A549 (cell line): ENCODE measurements at regions not wholly inside any gene's neighbourhood (a gene's known extent, or its start where the extent isn't known, plus 50 kb on each side); places are given as distances from the start of the nearest gene placed in this dataset.

ENCODE experiments used
- ATAC-seq, 2 experiments: fragments of 200-7000 bp in 1 of 2; fragments of >200 bp in 1 of 2; cut with Nextera tagmentation in 1 of 2; cut with Tn5 transposase in 1 of 2; 3 replicates each; pipeline versions ENCODE4 v1.8.0 to v1.9.1; 2018 to 2020; ENCODE audit warnings: mild to moderate bottlenecking in 1 of 2, moderate library complexity in 1 of 2
- CTCF ChIA-PET: fragments of 300-600 bp; sonication (Branson Sonifier 250); formaldehyde crosslinking; extraction: SDS; loops from one replicate; lab custom pipeline; 2021; ENCODE audit warnings: antibody characterized with exemption, inconsistent platforms; lab: Yijun Ruan, JAX
- POLR2A ChIA-PET: fragments of 350-600 bp; formaldehyde crosslinking; extraction: SDS; loops from one replicate; lab custom pipeline; 2021; ENCODE audit warnings: antibody characterized with exemption, inconsistent platforms; lab: Yijun Ruan, JAX
- DNase-seq, 2 experiments: peaks; one replicate each; pipeline versions ENCODE4 v3.0.0 to v3.0.0-alpha.2; 2011 to 2016; ENCODE audit warnings: low read depth in 1 of 2, low spot score in 1 of 2
- FAIRE-seq: peaks from 2 replicates; lab custom pipeline; 2011; peaks lifted over from hg19 to GRCh38; lab: Jason Lieb, UNC
- H3K27ac ChIP-seq, 2 experiments: fragments of >200 bp; sonication (Bioruptor Twin); formaldehyde crosslinking; 3 replicates each; pipeline ENCODE4 v1.5.1; 2016 to 2017
- H3K4me1 ChIP-seq: fragments of >200 bp; sonication (Bioruptor Twin); formaldehyde crosslinking; 3 replicates; pipeline ENCODE4 v1.6.1; 2016
- H3K4me2 ChIP-seq: fragments of >200 bp; sonication (Bioruptor Twin); formaldehyde crosslinking; 3 replicates; pipeline ENCODE4 v1.6.1; 2016
- H3K4me3 ChIP-seq: fragments of >200 bp; sonication (Bioruptor Twin); formaldehyde crosslinking; 3 replicates; pipeline ENCODE4 v1.5.1; 2016
- H3K9me3 ChIP-seq: fragments of >200 bp; sonication (Bioruptor Twin); formaldehyde crosslinking; 3 replicates; pipeline ENCODE4 v1.6.1; 2016
- CEBPB ChIP-seq, 2 experiments: fragments of >200 bp in 1 of 2; sonication (Bioruptor Twin) in 1 of 2; formaldehyde crosslinking in 1 of 2; IDR thresholded peaks; 2 replicates each; pipeline ENCODE4 v1.6.1; 2012 to 2016
- CHD2 ChIP-seq: fragments of 150-350 bp; IDR thresholded peaks from 2 replicates; pipeline ENCODE4 v1.6.1; 2014; ENCODE audit warnings: low read length; ENCODE audit not compliant: partially characterized antibody
- EHF ChIP-seq: fragments of 250-450 bp; sonication (Bioruptor Pico); IDR thresholded peaks from 2 replicates; pipeline ENCODE4 v1.5.0; 2020; ENCODE audit warnings: mild to moderate bottlenecking
- FOSB ChIP-seq: fragments of 250-450 bp; sonication (Bioruptor Pico); IDR thresholded peaks from 2 replicates; pipeline ENCODE4 v1.5.0; 2020; ENCODE audit warnings: mild to moderate bottlenecking, moderate library complexity
- GATA3 ChIP-seq: IDR thresholded peaks from 2 replicates; pipeline ENCODE4 v1.6.1; 2012; ENCODE audit warnings: borderline replicate concordance
- HEYL ChIP-seq: fragments of 250-450 bp; sonication (Bioruptor Pico); IDR thresholded peaks from 2 replicates; pipeline ENCODE4 v1.8.0; 2021; ENCODE audit warnings: mild to moderate bottlenecking, moderate library complexity
- HOXA7 ChIP-seq: fragments of 250-450 bp; sonication (Bioruptor Pico); IDR thresholded peaks from 2 replicates; pipeline ENCODE4 v1.5.0; 2020; ENCODE audit warnings: mild to moderate bottlenecking, moderate library complexity
- HOXB13 ChIP-seq: fragments of 250-450 bp; sonication (Bioruptor Pico); IDR thresholded peaks from 2 replicates; pipeline ENCODE4 v1.5.0; 2020; ENCODE audit warnings: low read depth, mild to moderate bottlenecking, moderate library complexity
- JUNB ChIP-seq: fragments of >200 bp; sonication (Bioruptor Twin); formaldehyde crosslinking; IDR thresholded peaks from 2 replicates; pipeline ENCODE4 v1.6.1; 2016
- KDM5A ChIP-seq: fragments of 200-600 bp; sonication (generic); IDR thresholded peaks from 2 replicates; pipeline ENCODE4 v1.6.1; 2016; ENCODE audit warnings: antibody characterized with exemption, mild to moderate bottlenecking
- MAFK ChIP-seq: fragments of 450-650 bp; IDR thresholded peaks from 2 replicates; pipeline ENCODE4 v1.6.1; 2014; ENCODE audit not compliant: partially characterized antibody
- NFE2L2 ChIP-seq: fragments of 150-350 bp; conservative IDR thresholded peaks from 2 replicates; pipeline ENCODE4 v1.6.1; 2014; ENCODE audit warnings: low read length
- NPAS2 ChIP-seq: fragments of 250-450 bp; sonication (Bioruptor Pico); IDR thresholded peaks from 2 replicates; pipeline ENCODE4 v1.8.0; 2022; ENCODE audit warnings: mild to moderate bottlenecking, moderate library complexity, borderline replicate concordance
- POLR2A ChIP-seq: IDR thresholded peaks from 2 replicates; pipeline ENCODE4 v1.6.1; 2012; ENCODE audit warnings: mild to moderate bottlenecking, low read length
- RAD21 ChIP-seq, 2 experiments: fragments of >200 bp in 1 of 2; sonication (Bioruptor Twin) in 1 of 2; formaldehyde crosslinking in 1 of 2; IDR thresholded peaks in 1 of 2; conservative IDR thresholded peaks in 1 of 2; 2 replicates in 1 of 2; 3 replicates in 1 of 2; pipeline ENCODE4 v1.6.1; 2012 to 2018; ENCODE audit warnings: inconsistent platforms in 1 of 2
- RNF2 ChIP-seq: fragments of 200-600 bp; sonication (generic); IDR thresholded peaks from 2 replicates; pipeline ENCODE4 v1.6.1; 2016; ENCODE audit warnings: low read depth, mild to moderate bottlenecking, antibody characterized with exemption, moderate library complexity, borderline replicate concordance
- ZC3H11A ChIP-seq: fragments of 450-650 bp; IDR thresholded peaks from 2 replicates; pipeline ENCODE4 v1.6.1; 2014; ENCODE audit warnings: antibody characterized with exemption, mild to moderate bottlenecking
- ZSCAN20 ChIP-seq: fragments of 250-450 bp; sonication (Bioruptor Pico); IDR thresholded peaks from 2 replicates; pipeline ENCODE4 v1.8.0; 2022; ENCODE audit warnings: mild to moderate bottlenecking, moderate library complexity
- WGBS: methylation state at CpG from one replicate; pipeline ENCODE4 v1.1.6; 2017; ENCODE audit errors: missing lambda C conversion rate; 5-methylcytosine and 5-hydroxymethylcytosine counted together
- TF ChIP-seq, protein P1 (sequence below): fragments of 250-450 bp; sonication (Bioruptor Pico); IDR thresholded peaks from 2 replicates; pipeline ENCODE4 v1.5.0; 2020; ENCODE audit warnings: low read depth, mild to moderate bottlenecking, moderate library complexity
- TF ChIP-seq, protein P2 (sequence below): fragments of >200 bp; sonication (Bioruptor Twin); formaldehyde crosslinking; IDR thresholded peaks from 3 replicates; pipeline ENCODE4 v1.6.1; 2016
- TF ChIP-seq, protein P3 (sequence below): IDR thresholded peaks from 2 replicates; pipeline ENCODE4 v1.6.1; 2012
- TF ChIP-seq, protein P4 (sequence below): fragments of >200 bp; sonication (Bioruptor Twin); formaldehyde crosslinking; IDR thresholded peaks from 3 replicates; pipeline ENCODE4 v1.5.1; 2016
- TF ChIP-seq, protein P5 (sequence below): fragments of 200-600 bp; sonication (generic); IDR thresholded peaks from 2 replicates; pipeline ENCODE4 v1.6.1; 2016; ENCODE audit warnings: antibody characterized with exemption, mild to moderate bottlenecking, moderate library complexity

DNA sequence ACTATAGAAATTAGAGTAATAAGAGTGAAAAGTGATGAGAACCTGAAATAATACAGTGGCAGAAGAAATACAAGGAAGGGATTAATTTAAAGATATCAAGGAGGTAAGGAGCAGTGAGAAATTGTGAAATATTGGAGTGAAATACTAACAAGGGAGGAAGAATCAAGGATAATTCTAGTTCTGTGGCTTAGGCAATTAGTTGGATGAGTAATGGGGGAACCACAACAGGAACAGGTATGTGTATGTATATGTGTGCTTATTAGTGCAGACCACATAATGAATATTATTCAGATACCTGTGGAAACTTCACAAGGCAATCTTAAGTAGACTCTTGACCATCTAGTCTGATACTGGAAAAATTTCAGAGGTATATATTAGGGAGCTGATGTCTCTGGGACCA, 143.3 kb downstream of the TINAG start (continued):
- TF ChIP-seq, protein P1, sequence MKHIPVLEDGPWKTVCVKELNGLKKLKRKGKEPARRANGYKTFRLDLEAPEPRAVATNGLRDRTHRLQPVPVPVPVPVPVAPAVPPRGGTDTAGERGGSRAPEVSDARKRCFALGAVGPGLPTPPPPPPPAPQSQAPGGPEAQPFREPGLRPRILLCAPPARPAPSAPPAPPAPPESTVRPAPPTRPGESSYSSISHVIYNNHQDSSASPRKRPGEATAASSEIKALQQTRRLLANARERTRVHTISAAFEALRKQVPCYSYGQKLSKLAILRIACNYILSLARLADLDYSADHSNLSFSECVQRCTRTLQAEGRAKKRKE (CRISPR knock-in tag), result no peak
- no peak for TF ChIP-seq JUNB

DNA sequence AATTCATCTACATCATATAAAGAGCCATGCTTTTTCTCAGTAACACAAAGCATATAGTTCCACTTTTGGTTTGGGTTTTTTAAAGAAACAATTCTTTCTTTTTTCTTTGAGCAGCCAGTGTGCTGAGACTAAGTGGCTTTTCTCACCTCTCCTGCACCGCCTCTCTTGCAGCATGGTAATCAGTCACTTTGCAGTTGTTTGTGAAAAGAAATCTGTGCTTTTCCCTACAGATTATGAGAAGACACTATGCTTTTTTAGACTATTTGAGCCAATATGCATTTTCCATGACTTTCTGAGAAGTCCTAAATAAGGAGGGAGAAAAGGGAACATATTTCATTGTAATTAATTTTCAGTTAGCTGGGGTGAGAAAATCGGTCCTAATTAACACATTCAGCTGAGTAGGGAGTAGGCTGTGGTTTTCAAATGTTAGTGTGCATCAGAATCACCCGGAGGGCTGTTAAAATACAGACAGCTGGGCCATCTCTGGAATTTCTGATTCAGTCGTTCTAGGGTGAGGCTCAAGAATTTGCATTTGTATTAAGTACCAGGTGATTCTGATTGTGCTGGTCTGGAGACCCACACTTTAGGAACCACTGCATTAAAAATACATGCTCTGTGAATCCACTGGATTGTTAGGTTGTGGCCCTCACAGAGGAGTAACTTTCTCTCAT, 155.2 kb downstream of the TINAG start:
- no peak overlapping the region for H3K4me3 ChIP-seq
- no peaks in the 10 kb centered on the region for H3K4me1 ChIP-seq
- DNase-seq (no peak), FAIRE-seq (no peak), ATAC-seq (no peak)
- POLR2A ChIA-PET, result no interaction called here
- no peaks in the 10 kb centered on the region for H3K9me3 ChIP-seq
- H3K4me2 ChIP-seq, result no peak overlapping the region
- 28% methylated on average over 4 of the region's 4 CpGs for WGBS
- H3K27ac ChIP-seq, result no peak overlapping the region
- TF ChIP-seq CHD2 (no peak), HOXA7 (CRISPR knock-in tag) (no peak), RAD21 (conservative IDR thresholded peaks at IDR 0.05 in 1 of 2, IDR thresholded peaks at IDR 0.05 in 1 of 2) (no peak), RNF2 (no peak), NPAS2 (no peak), EHF (CRISPR knock-in tag) (no peak), CEBPB (IDR thresholded peaks at IDR 0.05) (no peak), HOXB13 (no peak), POLR2A (no peak), NFE2L2 (no peak)
- TF ChIP-seq, protein P2, sequence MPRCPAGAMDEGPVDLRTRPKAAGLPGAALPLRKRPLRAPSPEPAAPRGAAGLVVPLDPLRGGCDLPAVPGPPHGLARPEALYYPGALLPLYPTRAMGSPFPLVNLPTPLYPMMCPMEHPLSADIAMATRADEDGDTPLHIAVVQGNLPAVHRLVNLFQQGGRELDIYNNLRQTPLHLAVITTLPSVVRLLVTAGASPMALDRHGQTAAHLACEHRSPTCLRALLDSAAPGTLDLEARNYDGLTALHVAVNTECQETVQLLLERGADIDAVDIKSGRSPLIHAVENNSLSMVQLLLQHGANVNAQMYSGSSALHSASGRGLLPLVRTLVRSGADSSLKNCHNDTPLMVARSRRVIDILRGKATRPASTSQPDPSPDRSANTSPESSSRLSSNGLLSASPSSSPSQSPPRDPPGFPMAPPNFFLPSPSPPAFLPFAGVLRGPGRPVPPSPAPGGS, result no peak
- TF ChIP-seq, protein P1 (CRISPR knock-in tag), result no peak
- TF ChIP-seq, protein P3, sequence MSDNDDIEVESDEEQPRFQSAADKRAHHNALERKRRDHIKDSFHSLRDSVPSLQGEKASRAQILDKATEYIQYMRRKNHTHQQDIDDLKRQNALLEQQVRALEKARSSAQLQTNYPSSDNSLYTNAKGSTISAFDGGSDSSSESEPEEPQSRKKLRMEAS, result no peak
- CTCF ChIA-PET, result no interaction called here

DNA sequence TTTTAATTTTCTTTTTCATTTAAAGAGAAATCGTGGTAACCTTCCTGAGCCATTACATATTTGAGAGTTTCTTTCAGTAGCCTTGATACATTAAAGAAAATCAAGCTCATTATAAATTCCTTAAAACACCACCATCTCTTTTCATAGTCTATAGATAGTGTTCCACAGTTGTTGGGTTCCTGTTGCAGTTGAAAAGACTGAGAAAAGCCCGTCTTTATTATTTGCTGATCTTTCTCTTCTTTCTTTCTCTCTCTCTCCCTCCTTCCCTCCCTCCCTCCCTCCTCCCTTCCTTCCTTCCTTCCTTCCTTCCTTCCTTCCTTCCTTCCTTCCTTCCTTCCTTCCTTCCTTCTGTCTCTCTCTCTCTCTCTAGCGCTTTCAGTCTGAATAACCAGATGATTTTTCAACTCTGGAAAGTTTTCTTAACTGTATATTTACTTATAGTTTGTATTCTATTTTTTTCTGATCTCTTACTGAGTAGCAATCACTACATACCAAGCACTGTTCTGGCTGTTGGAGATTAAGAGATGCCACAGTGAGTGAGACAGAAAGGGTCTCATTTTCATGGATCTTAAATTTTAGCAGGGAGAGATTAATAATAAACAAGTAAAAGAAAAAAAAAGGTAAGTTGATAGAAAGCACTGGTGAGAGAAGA, 157.5 kb downstream of the TINAG start:
- no peak for ATAC-seq
- H3K4me2 ChIP-seq, result no peak overlapping the region
- TF ChIP-seq HEYL (CRISPR knock-in tag), result no peak
- no peak for TF ChIP-seq GATA3
- TF ChIP-seq ZSCAN20 (CRISPR knock-in tag), result no peak
- TF ChIP-seq ZC3H11A, result no peak
- no peak for TF ChIP-seq NPAS2
- no peak for TF ChIP-seq FOSB (CRISPR knock-in tag)
- TF ChIP-seq RNF2, result no peak
- no peak for TF ChIP-seq CHD2
- no peak for TF ChIP-seq KDM5A
- TF ChIP-seq, protein P4, sequence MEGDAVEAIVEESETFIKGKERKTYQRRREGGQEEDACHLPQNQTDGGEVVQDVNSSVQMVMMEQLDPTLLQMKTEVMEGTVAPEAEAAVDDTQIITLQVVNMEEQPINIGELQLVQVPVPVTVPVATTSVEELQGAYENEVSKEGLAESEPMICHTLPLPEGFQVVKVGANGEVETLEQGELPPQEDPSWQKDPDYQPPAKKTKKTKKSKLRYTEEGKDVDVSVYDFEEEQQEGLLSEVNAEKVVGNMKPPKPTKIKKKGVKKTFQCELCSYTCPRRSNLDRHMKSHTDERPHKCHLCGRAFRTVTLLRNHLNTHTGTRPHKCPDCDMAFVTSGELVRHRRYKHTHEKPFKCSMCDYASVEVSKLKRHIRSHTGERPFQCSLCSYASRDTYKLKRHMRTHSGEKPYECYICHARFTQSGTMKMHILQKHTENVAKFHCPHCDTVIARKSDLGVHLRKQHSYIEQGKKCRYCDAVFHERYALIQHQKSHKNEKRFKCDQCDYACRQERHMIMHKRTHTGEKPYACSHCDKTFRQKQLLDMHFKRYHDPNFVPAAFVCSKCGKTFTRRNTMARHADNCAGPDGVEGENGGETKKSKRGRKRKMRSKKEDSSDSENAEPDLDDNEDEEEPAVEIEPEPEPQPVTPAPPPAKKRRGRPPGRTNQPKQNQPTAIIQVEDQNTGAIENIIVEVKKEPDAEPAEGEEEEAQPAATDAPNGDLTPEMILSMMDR, result no peak
- no peak for TF ChIP-seq MAFK
- TF ChIP-seq, protein P5, sequence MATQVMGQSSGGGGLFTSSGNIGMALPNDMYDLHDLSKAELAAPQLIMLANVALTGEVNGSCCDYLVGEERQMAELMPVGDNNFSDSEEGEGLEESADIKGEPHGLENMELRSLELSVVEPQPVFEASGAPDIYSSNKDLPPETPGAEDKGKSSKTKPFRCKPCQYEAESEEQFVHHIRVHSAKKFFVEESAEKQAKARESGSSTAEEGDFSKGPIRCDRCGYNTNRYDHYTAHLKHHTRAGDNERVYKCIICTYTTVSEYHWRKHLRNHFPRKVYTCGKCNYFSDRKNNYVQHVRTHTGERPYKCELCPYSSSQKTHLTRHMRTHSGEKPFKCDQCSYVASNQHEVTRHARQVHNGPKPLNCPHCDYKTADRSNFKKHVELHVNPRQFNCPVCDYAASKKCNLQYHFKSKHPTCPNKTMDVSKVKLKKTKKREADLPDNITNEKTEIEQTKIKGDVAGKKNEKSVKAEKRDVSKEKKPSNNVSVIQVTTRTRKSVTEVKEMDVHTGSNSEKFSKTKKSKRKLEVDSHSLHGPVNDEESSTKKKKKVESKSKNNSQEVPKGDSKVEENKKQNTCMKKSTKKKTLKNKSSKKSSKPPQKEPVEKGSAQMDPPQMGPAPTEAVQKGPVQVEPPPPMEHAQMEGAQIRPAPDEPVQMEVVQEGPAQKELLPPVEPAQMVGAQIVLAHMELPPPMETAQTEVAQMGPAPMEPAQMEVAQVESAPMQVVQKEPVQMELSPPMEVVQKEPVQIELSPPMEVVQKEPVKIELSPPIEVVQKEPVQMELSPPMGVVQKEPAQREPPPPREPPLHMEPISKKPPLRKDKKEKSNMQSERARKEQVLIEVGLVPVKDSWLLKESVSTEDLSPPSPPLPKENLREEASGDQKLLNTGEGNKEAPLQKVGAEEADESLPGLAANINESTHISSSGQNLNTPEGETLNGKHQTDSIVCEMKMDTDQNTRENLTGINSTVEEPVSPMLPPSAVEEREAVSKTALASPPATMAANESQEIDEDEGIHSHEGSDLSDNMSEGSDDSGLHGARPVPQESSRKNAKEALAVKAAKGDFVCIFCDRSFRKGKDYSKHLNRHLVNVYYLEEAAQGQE, result no peak
- TF ChIP-seq, all 56 proteins: peak for 0
- no peak overlapping the region for H3K4me3 ChIP-seq
- WGBS, result 21% methylated on average over 3 of the region's 3 CpGs
- FAIRE-seq, result no peak
- no peak overlapping the region for H3K27ac ChIP-seq
- no peaks in the 10 kb centered on the region for H3K9me3 ChIP-seq
- ChIA-PET CTCF (interaction anchor here (0.7 kb wide), 1 partner anchor 16 kb away, joined by 3 read pairs; no protein-coding TSS in a partner anchor), POLR2A (no interaction called here)
- DNase-seq, result no peak
- H3K4me1 ChIP-seq, result no peaks in the 10 kb centered on the region
